Fibroblast of skin of abdomen (primary cell): ENCODE measurements at regions not wholly inside any gene's neighbourhood (a gene's known extent, or its start where the extent isn't known, plus 50 kb on each side); places are given as distances from the start of the nearest gene placed in this dataset.
A peak's percentile ranks its signal among the peaks of the same experiment; 100 is the strongest.
"Not testable (repeated sequence)": the region's sequence is repeated elsewhere in the genome, so short reads cannot be mapped to it uniquely, and the experiment has no call there.

Experiments used
- DNase-seq: peaks from one replicate; pipeline ENCODE4 v3.0.0-alpha.2; 2013

GRCh38 chr18:70645971-70646370 lies 357.1 kb downstream of the SOCS6 start:
- no peak for DNase-seq

GRCh38 chr18:70643812-70644211 lies 355.0 kb downstream of the SOCS6 start:
- DNase-seq, result no peak

- DNase-seq, result no peak
Measured at GRCh38 chr18:70641156-70641775, 352.4 kb downstream of the SOCS6 start.

- DNase-seq, result no peak
Measured at GRCh38 chr18:70640336-70640887, 351.6 kb downstream of the SOCS6 start.

- DNase-seq, result peak; percentile 36
Measured at GRCh38 chr18:70636991-70637390, 348.1 kb downstream of the SOCS6 start.

GRCh38 chr18:70634576-70635147 lies 345.8 kb downstream of the SOCS6 start:
- peak; percentile 3 for DNase-seq

GRCh38 chr18:70627182-70627802 lies 338.4 kb downstream of the SOCS6 start:
- no peak for DNase-seq

- DNase-seq, result no peak
Measured at GRCh38 chr18:70622622-70623419, 334.0 kb downstream of the SOCS6 start.

GRCh38 chr18:70621710-70622109 lies 332.9 kb downstream of the SOCS6 start:
- DNase-seq, result no peak

- no peak for DNase-seq
Measured at GRCh38 chr18:70620837-70621612, 332.2 kb downstream of the SOCS6 start.

GRCh38 chr18:70617020-70617763 lies 328.3 kb downstream of the SOCS6 start:
- no peak for DNase-seq

- DNase-seq, result no peak
Measured at GRCh38 chr18:70600225-70600925, 311.5 kb downstream of the SOCS6 start.

GRCh38 chr18:70598406-70598805 lies 309.6 kb downstream of the SOCS6 start:
- no peak for DNase-seq

- no peak for DNase-seq
Measured at GRCh38 chr18:70582981-70583380, 294.1 kb downstream of the SOCS6 start.

- DNase-seq, result no peak
Measured at GRCh38 chr18:70578480-70578879, 289.6 kb downstream of the SOCS6 start.

GRCh38 chr18:70577023-70577420 lies 288.2 kb downstream of the SOCS6 start:
- no peak for DNase-seq

- no peak for DNase-seq
Measured at GRCh38 chr18:70576276-70577022, 287.6 kb downstream of the SOCS6 start.

- not testable (repeated sequence) for DNase-seq
Measured at GRCh38 chr18:70574951-70575350, 286.1 kb downstream of the SOCS6 start.

- not testable (repeated sequence) for DNase-seq
Measured at GRCh38 chr18:70569647-70570046, 280.8 kb downstream of the SOCS6 start.

- no peak for DNase-seq
Measured at GRCh38 chr18:70559446-70559845, 270.6 kb downstream of the SOCS6 start.
